Lower leg skin (tissue), 4 donors: ENCODE measurements at regions not wholly inside any gene's neighbourhood (a gene's known extent, or its start where the extent isn't known, plus 50 kb on each side); places are given as distances from the start of the nearest gene placed in this dataset.

Experiments
- DNase-seq, 2 donors: peaks; one replicate each; pipeline ENCODE4 v3.0.0-alpha.2; 2019; ENCODE audit warnings: low spot score in 2 of 2
- H3K4me3 ChIP-seq: fragments of 200-600 bp; sonication (generic); 2 replicates; pipeline ENCODE4 v1.5.1; 2017; ENCODE audit warnings: mild to moderate bottlenecking, low read depth; ENCODE audit not compliant: poor library complexity, severe bottlenecking
- CTCF ChIP-seq, 3 donors: fragments of 450-650 bp; IDR thresholded peaks; one replicate each; pipeline ENCODE4 v1.5.1; 2016; ENCODE audit warnings: antibody characterized with exemption in 3 of 3, mild to moderate bottlenecking in 3 of 3, moderate library complexity in 2 of 3
- POLR2A ChIP-seq, 2 donors: fragments of 450-650 bp; IDR thresholded peaks; one replicate each; pipeline ENCODE4 v1.6.1; 2016 to 2017; ENCODE audit warnings: antibody characterized with exemption in 2 of 2, mild to moderate bottlenecking in 1 of 2, moderate library complexity in 1 of 2
- WGBS, 2 donors: methylation state at CpG; one replicate each; pipeline ENCODE4 v1.1.5; 2018; 5-methylcytosine and 5-hydroxymethylcytosine counted together
- intact Hi-C: fragments of 100-400 bp; cut with DNase I; formaldehyde crosslinking; loops from one replicate; pipeline ENCODE4 v1.15.0; 2023; ENCODE audit warnings: low total_unique reads

- intact Hi-C loops, result no loop called here
- 67 to 70% methylated on average over 7 of the region's 7 CpGs for WGBS, 2 donors
- peak in 1 of 2 donors; percentile 37 for DNase-seq
- H3K4me3 ChIP-seq, result no peak overlapping the region
- TF ChIP-seq POLR2A (IDR thresholded peaks at IDR 0.05), result no peak
- no peak for TF ChIP-seq CTCF (IDR thresholded peaks at IDR 0.05)
Observed at GRCh38 chr9:89926691-89927220, 321.9 kb downstream of the GADD45G start.

GRCh38 chr9:89928106-89928505 is 323.3 kb downstream of the GADD45G start:
- TF ChIP-seq CTCF (IDR thresholded peaks at IDR 0.05) (no peak), POLR2A (IDR thresholded peaks at IDR 0.05) (no peak)
- H3K4me3 ChIP-seq, result no peak overlapping the region
- intact Hi-C loops, result no loop called here
- WGBS, 2 donors, result 76 to 80% methylated on average over 1 of the region's 1 CpG
- peak in 1 of 2 donors; percentile 57 for DNase-seq

GRCh38 chr9:89928521-89929275 is 323.9 kb downstream of the GADD45G start:
- WGBS, 2 donors, result 91 to 94% methylated on average over 6 of the region's 6 CpGs
- intact Hi-C loops, result no loop called here
- H3K4me3 ChIP-seq, result no peak overlapping the region
- no peak for TF ChIP-seq POLR2A (IDR thresholded peaks at IDR 0.05)
- TF ChIP-seq CTCF (IDR thresholded peaks at IDR 0.05), result no peak
- DNase-seq, result peak in 1 of 2 donors; percentile 62

GRCh38 chr9:89929315-89929672 is 324.5 kb downstream of the GADD45G start:
- no peak overlapping the region for H3K4me3 ChIP-seq
- TF ChIP-seq POLR2A (IDR thresholded peaks at IDR 0.05), result no peak
- TF ChIP-seq CTCF (IDR thresholded peaks at IDR 0.05), result no peak
- DNase-seq, result no peak
- intact Hi-C loops, result no loop called here
- WGBS, 2 donors, result 71 to 85% methylated on average over 3 of the region's 3 CpGs

- intact Hi-C loops, result no loop called here
- H3K4me3 ChIP-seq, result no peak overlapping the region
- WGBS, 2 donors, result 43 to 45% methylated on average over 9 of the region's 9 CpGs
- TF ChIP-seq POLR2A (IDR thresholded peaks at IDR 0.05) (no peak), CTCF (IDR thresholded peaks at IDR 0.05) (no peak)
- peak in 1 of 2 donors; percentile 76 for DNase-seq
Observed at GRCh38 chr9:89929673-89930480, 325.1 kb downstream of the GADD45G start.
